ENCODE measurements at regions not wholly inside any gene's neighbourhood (a gene's known extent, or its start where the extent isn't known, plus 50 kb on each side); places are given as distances from the start of the nearest gene placed in this dataset.

- H3K4me3 Mint-ChIP-seq = no peak overlapping the region
- no peaks in the 10 kb centered on the region for H3K9me2 ChIP-seq (ENCODE audit: insufficient read depth)
- no peaks in the 10 kb centered on the region for H3K4me1 ChIP-seq (ENCODE audit: insufficient read depth)
- no peak overlapping the region for H3K4me2 ChIP-seq
- no peak overlapping the region; the same call in 1 of the 2 replicates for H3K27ac Mint-ChIP-seq
- ATAC-seq = no peak
- H3K27me3 Mint-ChIP-seq (ENCODE audit: insufficient read depth, low read depth, poor library complexity) = no peaks in the 10 kb centered on the region
- DNase-seq (ENCODE audit: low spot score) = no peak
- no peaks in the 10 kb centered on the region for H3F3A ChIP-seq (replicated peaks; ENCODE audit: low read depth)
- no peak overlapping the region for H2AFZ ChIP-seq
- no peaks in the 10 kb centered on the region for H3K79me2 ChIP-seq (replicated peaks; ENCODE audit: insufficient read depth)
- H4K20me1 ChIP-seq (replicated peaks; ENCODE audit: insufficient read depth) = no peaks in the 10 kb centered on the region
- TF ChIP-seq ZNF114 (CRISPR knock-in tag; IDR thresholded peaks at IDR 0.05) (no peak), EZH2 (IDR thresholded peaks at IDR 0.05; ENCODE audit: low read depth, unreplicated experiment) (no peak), JUNB (IDR thresholded peaks at IDR 0.05; ENCODE audit: unreplicated experiment) (no peak), CTCF (conservative IDR thresholded peaks at IDR 0.05; ENCODE audit: low read depth in 2 of 2) (peak in 1 of 2 experiments; percentile 35; a peak in 2 of 4 replicates)
- H3K36me3 Mint-ChIP-seq (ENCODE audit: low read depth) = no peaks in the 10 kb centered on the region
- no peaks in the 10 kb centered on the region for H3K27me3 ChIP-seq (ENCODE audit: insufficient read depth)
- H3K36me3 ChIP-seq (ENCODE audit: insufficient read depth) = no peaks in the 10 kb centered on the region
- H3K9me3 Mint-ChIP-seq = no peaks in the 10 kb centered on the region
- H3K4me3 ChIP-seq = no peak overlapping the region
- no peak overlapping the region for H3K27ac ChIP-seq (ENCODE audit: low read depth)
- H3K4me1 Mint-ChIP-seq = no peaks in the 10 kb centered on the region
Measured at GRCh38 chr16:61432421-61432820, 603.8 kb downstream of the CDH8 start.

DNA sequence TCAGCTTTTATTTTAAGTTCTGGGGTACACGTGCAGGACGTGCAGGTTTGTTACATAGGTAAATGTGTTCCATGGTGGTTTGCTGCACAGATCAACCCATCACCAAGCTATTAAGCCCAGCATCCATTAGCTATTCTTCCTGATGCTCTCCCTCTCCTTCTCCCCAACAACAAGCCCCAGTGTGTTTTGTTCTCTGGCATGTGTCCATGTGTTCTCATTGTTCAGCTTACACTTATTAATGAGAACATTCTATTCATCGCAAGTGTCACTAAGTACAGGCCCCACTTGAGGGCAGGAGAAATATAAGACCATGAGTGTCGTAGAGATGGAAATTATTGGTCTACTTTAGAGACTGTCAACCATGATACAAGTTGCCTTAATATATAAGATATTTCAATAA, 615.1 kb downstream of the CDH8 start:
- Histone ChIP-seq H3K79me2 (replicated peaks; ENCODE audit: insufficient read depth) (no peaks in the 10 kb centered on the region), H3K9me2 (ENCODE audit: insufficient read depth) (no peaks in the 10 kb centered on the region), H3K4me2 (no peak overlapping the region), H3K36me3 (ENCODE audit: insufficient read depth) (no peaks in the 10 kb centered on the region), H3F3A (replicated peaks; ENCODE audit: low read depth) (no peaks in the 10 kb centered on the region), H3K4me3 (no peak overlapping the region), H3K27me3 (ENCODE audit: insufficient read depth) (no peaks in the 10 kb centered on the region), H4K20me1 (replicated peaks; ENCODE audit: insufficient read depth) (no peaks in the 10 kb centered on the region), H3K4me1 (ENCODE audit: insufficient read depth) (no peaks in the 10 kb centered on the region), H2AFZ (no peak overlapping the region), H3K27ac (ENCODE audit: low read depth) (no peak overlapping the region)
- Mint-ChIP-seq H3K4me3 (no peak overlapping the region), H3K27me3 (ENCODE audit: insufficient read depth, low read depth, poor library complexity) (no peaks in the 10 kb centered on the region), H3K9me3 (no peaks in the 10 kb centered on the region), H3K4me1 (peaks cover 6% of the 10 kb centered on the region; the same call in 2 of the 3 replicates), H3K36me3 (ENCODE audit: low read depth) (no peaks in the 10 kb centered on the region), H3K27ac (no peak overlapping the region)
- no peak for ATAC-seq
- no peak for DNase-seq (ENCODE audit: low spot score)
- TF ChIP-seq NANOG (IDR thresholded peaks at IDR 0.05; ENCODE audit: borderline replicate concordance) = no peak
- no peak for TF ChIP-seq ZNF462 (CRISPR knock-in tag; IDR thresholded peaks at IDR 0.05)
- TF ChIP-seq JUNB (IDR thresholded peaks at IDR 0.05; ENCODE audit: unreplicated experiment) = no peak
- no peak for TF ChIP-seq EZH2 (IDR thresholded peaks at IDR 0.05; ENCODE audit: low read depth, unreplicated experiment)
- TF ChIP-seq CTCF (conservative IDR thresholded peaks at IDR 0.05; ENCODE audit: low read depth in 2 of 2) = no peak
- TF ChIP-seq EZH2phosphoT487 (IDR thresholded peaks at IDR 0.05; ENCODE audit: unreplicated experiment) = no peak
